Loucy (cell line): ENCODE measurements at regions not wholly inside any gene's neighbourhood (a gene's known extent, or its start where the extent isn't known, plus 50 kb on each side); places are given as distances from the start of the nearest gene placed in this dataset.

Experiments used
- H2AFZ ChIP-seq: fragments of 200-600 bp; sonication (generic); 2 replicates; pipeline ENCODE4 v1.6.0; 2016; ENCODE audit warnings: antibody characterized with exemption, mild to moderate bottlenecking, low read length, moderate library complexity
- H3F3A ChIP-seq: fragments of 200-600 bp; 2 replicates; pipeline ENCODE4 v1.6.0; 2016; ENCODE audit warnings: antibody characterized with exemption, low read depth, mild to moderate bottlenecking
- H3K27me3 ChIP-seq: fragments of 200-600 bp; sonication (generic); 2 replicates; pipeline ENCODE4 v1.6.1; 2014; ENCODE audit warnings: low read length, mild to moderate bottlenecking; ENCODE audit not compliant: insufficient read depth, poor library complexity, severe bottlenecking
- H3K36me3 ChIP-seq: fragments of 200-600 bp; sonication (generic); 2 replicates; pipeline ENCODE4 v1.6.1; 2016; ENCODE audit warnings: low read length; ENCODE audit not compliant: insufficient read depth
- H3K4me1 ChIP-seq: fragments of 200-600 bp; sonication (generic); 2 replicates; pipeline ENCODE4 v1.5.1; 2014; ENCODE audit warnings: low read length, mild to moderate bottlenecking; ENCODE audit not compliant: insufficient read depth, poor library complexity, severe bottlenecking
- H3K4me2 ChIP-seq: fragments of 200-600 bp; sonication (generic); 2 replicates; pipeline ENCODE4 v1.6.0; 2014; ENCODE audit warnings: antibody characterized with exemption, low read length, low read depth, mild to moderate bottlenecking; ENCODE audit not compliant: poor library complexity, severe bottlenecking
- H3K4me3 ChIP-seq: fragments of 200-600 bp; sonication (generic); 2 replicates; pipeline ENCODE4 v1.5.1; 2014; ENCODE audit warnings: low read length, mild to moderate bottlenecking, mixed read lengths; ENCODE audit not compliant: poor library complexity, severe bottlenecking
- H3K79me2 ChIP-seq: fragments of 200-600 bp; sonication (generic); 2 replicates; pipeline ENCODE4 v1.6.1; 2014; ENCODE audit warnings: low read length; ENCODE audit not compliant: insufficient read depth
- H3K9ac ChIP-seq: fragments of 200-600 bp; sonication (generic); 2 replicates; pipeline ENCODE4 v1.6.0; 2014; ENCODE audit warnings: mild to moderate bottlenecking, low read depth, low read length, moderate library complexity; ENCODE audit not compliant: poor library complexity, severe bottlenecking
- H3K9me2 ChIP-seq: fragments of 200-600 bp; sonication (generic); replicated peaks from 2 replicates; pipeline ENCODE4 v1.6.1; 2016; ENCODE audit warnings: low read depth, low read length, mixed read lengths
- H3K9me3 ChIP-seq: fragments of 200-600 bp; sonication (generic); 2 replicates; pipeline ENCODE4 v1.6.1; 2014; ENCODE audit warnings: mild to moderate bottlenecking, antibody characterized with exemption, low read length, low read depth; ENCODE audit not compliant: insufficient read depth
- H4K20me1 ChIP-seq: fragments of 200-600 bp; sonication (generic); 2 replicates; pipeline ENCODE4 v1.6.0; 2014; ENCODE audit warnings: antibody characterized with exemption, low read length, mild to moderate bottlenecking; ENCODE audit not compliant: insufficient read depth, poor library complexity, severe bottlenecking
- CTCF ChIP-seq: fragments of 200-600 bp; sonication (generic); conservative IDR thresholded peaks from 2 replicates; pipeline ENCODE4 v1.5.1; 2014; ENCODE audit warnings: mild to moderate bottlenecking, antibody characterized with exemption, low read length
- EZH2phosphoT487 ChIP-seq: fragments of 200-600 bp; IDR thresholded peaks from 2 replicates; pipeline ENCODE4 v1.6.1; 2018; ENCODE audit warnings: antibody characterized with exemption, mild to moderate bottlenecking, moderate library complexity, borderline replicate concordance

DNA sequence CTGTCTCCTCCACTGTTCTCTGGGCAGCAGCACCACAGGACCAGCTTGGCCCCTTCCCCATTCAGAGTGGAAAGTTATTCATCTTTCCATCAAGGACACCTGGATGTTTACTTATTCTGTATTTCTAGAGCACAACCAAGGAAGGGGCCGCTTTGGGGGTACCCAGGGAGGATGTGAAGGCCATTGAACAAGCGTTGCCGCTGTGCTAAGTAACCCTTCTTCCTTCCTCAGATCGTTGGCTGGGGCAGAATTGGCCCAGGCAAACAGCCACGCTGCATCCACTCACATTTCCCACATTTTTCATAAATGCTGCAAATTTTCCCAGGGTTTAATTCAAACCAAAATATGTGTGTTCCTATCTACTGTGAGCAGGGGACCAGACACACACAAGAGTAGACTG is 76.2 kb upstream of the NPAS2 start:
- H3K27me3 ChIP-seq: no peaks in the 10 kb centered on the region
- H3K9me3 ChIP-seq: no peaks in the 10 kb centered on the region
- no peak overlapping the region for H3K9ac ChIP-seq
- H3K79me2 ChIP-seq: no peaks in the 10 kb centered on the region
- H2AFZ ChIP-seq: no peak overlapping the region
- TF ChIP-seq CTCF: no peak
- TF ChIP-seq EZH2phosphoT487: no peak
- H3F3A ChIP-seq: no peaks in the 10 kb centered on the region
- no peaks in the 10 kb centered on the region for H4K20me1 ChIP-seq
- H3K9me2 ChIP-seq: no peaks in the 10 kb centered on the region
- H3K36me3 ChIP-seq: no peaks in the 10 kb centered on the region
- no peak overlapping the region for H3K4me2 ChIP-seq
- no peak overlapping the region for H3K4me3 ChIP-seq
- no peaks in the 10 kb centered on the region for H3K4me1 ChIP-seq

DNA sequence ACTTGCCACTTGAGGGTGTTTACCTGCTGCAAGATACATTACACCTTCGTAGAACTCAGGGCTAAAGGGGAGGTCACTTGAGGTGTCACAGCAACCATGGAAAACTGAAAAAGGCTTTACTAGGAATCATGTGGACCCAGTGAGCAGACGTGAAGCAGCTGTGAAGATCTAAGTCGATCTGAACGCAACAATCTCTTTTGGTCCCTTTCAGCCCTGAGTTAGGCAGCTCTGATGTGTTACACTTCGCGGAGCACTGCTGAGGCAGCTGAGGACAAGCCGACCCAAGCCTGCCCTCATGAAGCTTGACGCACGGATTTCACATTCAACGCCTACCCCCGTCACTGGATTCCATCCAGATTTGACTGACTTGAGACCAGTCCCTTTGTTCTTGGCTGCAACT is 75.8 kb upstream of the NPAS2 start:
- H3K9me3 ChIP-seq: no peaks in the 10 kb centered on the region
- no peaks in the 10 kb centered on the region for H3K27me3 ChIP-seq
- no peaks in the 10 kb centered on the region for H3K36me3 ChIP-seq
- no peak overlapping the region for H3K4me2 ChIP-seq
- H3K9me2 ChIP-seq: no peaks in the 10 kb centered on the region
- no peak overlapping the region for H2AFZ ChIP-seq
- H4K20me1 ChIP-seq: no peaks in the 10 kb centered on the region
- H3K9ac ChIP-seq: no peak overlapping the region
- no peak overlapping the region for H3K4me3 ChIP-seq
- H3K79me2 ChIP-seq: no peaks in the 10 kb centered on the region
- no peaks in the 10 kb centered on the region for H3F3A ChIP-seq
- H3K4me1 ChIP-seq: no peaks in the 10 kb centered on the region
- no peak for TF ChIP-seq EZH2phosphoT487

GRCh38 chr2:100744589-100744988 is 75.3 kb upstream of the NPAS2 start:
- H3F3A ChIP-seq: no peaks in the 10 kb centered on the region
- H3K27me3 ChIP-seq: no peaks in the 10 kb centered on the region
- no peak overlapping the region for H2AFZ ChIP-seq
- H4K20me1 ChIP-seq: no peaks in the 10 kb centered on the region
- H3K9me3 ChIP-seq: no peaks in the 10 kb centered on the region
- no peaks in the 10 kb centered on the region for H3K9me2 ChIP-seq
- no peaks in the 10 kb centered on the region for H3K4me1 ChIP-seq
- no peak overlapping the region for H3K4me2 ChIP-seq
- no peaks in the 10 kb centered on the region for H3K36me3 ChIP-seq
- H3K9ac ChIP-seq: no peak overlapping the region
- TF ChIP-seq EZH2phosphoT487: no peak
- TF ChIP-seq CTCF: no peak
- H3K4me3 ChIP-seq: no peak overlapping the region
- no peaks in the 10 kb centered on the region for H3K79me2 ChIP-seq

- Histone ChIP-seq H4K20me1 (no peaks in the 10 kb centered on the region), H3K9me2 (no peaks in the 10 kb centered on the region), H3K4me1 (no peaks in the 10 kb centered on the region), H3K79me2 (no peaks in the 10 kb centered on the region), H3K4me2 (no peak overlapping the region), H3K4me3 (no peak overlapping the region), H3K9ac (no peak overlapping the region), H3K36me3 (no peaks in the 10 kb centered on the region), H3K9me3 (no peaks in the 10 kb centered on the region), H2AFZ (no peak overlapping the region), H3K27me3 (no peaks in the 10 kb centered on the region), H3F3A (no peaks in the 10 kb centered on the region)
- TF ChIP-seq EZH2phosphoT487 (no peak), CTCF (no peak)
Measured at GRCh38 chr2:100745604-100746003, 74.3 kb upstream of the NPAS2 start.
